ENCODE measurements at regions not wholly inside any gene's neighbourhood (a gene's known extent, or its start where the extent isn't known, plus 50 kb on each side); places are given as distances from the start of the nearest gene placed in this dataset.

- DNase-seq, result no peak
- Mint-ChIP-seq H3K27me3 (ENCODE audit: low read depth, poor library complexity) (no peaks in the 10 kb centered on the region), H3K36me3 (ENCODE audit: low read depth) (no peaks in the 10 kb centered on the region), H3K4me1 (peaks cover 13% of the 10 kb centered on the region), H3K27ac (no peak overlapping the region), H3K4me3 (no peak overlapping the region), H3K9me3 (no peaks in the 10 kb centered on the region)
- no peak for TF ChIP-seq CTCF (IDR thresholded peaks at IDR 0.05)
Observed at GRCh38 chr1:98460136-98460535, 201.4 kb upstream of the SNX7 start.

- no peak for DNase-seq
- Mint-ChIP-seq H3K36me3 (ENCODE audit: low read depth) (no peaks in the 10 kb centered on the region), H3K4me1 (peaks cover 13% of the 10 kb centered on the region), H3K4me3 (no peak overlapping the region), H3K9me3 (no peaks in the 10 kb centered on the region), H3K27me3 (ENCODE audit: low read depth, poor library complexity) (no peaks in the 10 kb centered on the region), H3K27ac (no peak overlapping the region)
- no peak for TF ChIP-seq CTCF (IDR thresholded peaks at IDR 0.05)
Observed at GRCh38 chr1:98459486-98459870, 202.0 kb upstream of the SNX7 start.

- Mint-ChIP-seq H3K27ac (no peak overlapping the region), H3K4me1 (peaks cover 13% of the 10 kb centered on the region), H3K4me3 (no peak overlapping the region), H3K9me3 (no peaks in the 10 kb centered on the region), H3K36me3 (ENCODE audit: low read depth) (no peaks in the 10 kb centered on the region), H3K27me3 (ENCODE audit: low read depth, poor library complexity) (no peaks in the 10 kb centered on the region)
- peak; percentile 1 for DNase-seq
- TF ChIP-seq CTCF (IDR thresholded peaks at IDR 0.05), result no peak
Observed at GRCh38 chr1:98458511-98459485, 202.7 kb upstream of the SNX7 start.

GRCh38 chr1:98457248-98457647, 204.3 kb upstream of the SNX7 start:
- no peak for TF ChIP-seq CTCF (IDR thresholded peaks at IDR 0.05)
- no peaks in the 10 kb centered on the region for H3K36me3 Mint-ChIP-seq (ENCODE audit: low read depth)
- H3K9me3 Mint-ChIP-seq, result no peaks in the 10 kb centered on the region
- H3K27ac Mint-ChIP-seq, result no peak overlapping the region
- no peak for DNase-seq
- H3K4me3 Mint-ChIP-seq, result no peak overlapping the region
- peaks cover 13% of the 10 kb centered on the region for H3K4me1 Mint-ChIP-seq
- no peaks in the 10 kb centered on the region for H3K27me3 Mint-ChIP-seq (ENCODE audit: low read depth, poor library complexity)

- no peak overlapping the region for H3K27ac Mint-ChIP-seq
- H3K36me3 Mint-ChIP-seq (ENCODE audit: low read depth), result no peaks in the 10 kb centered on the region
- no peak for TF ChIP-seq CTCF (IDR thresholded peaks at IDR 0.05)
- H3K27me3 Mint-ChIP-seq (ENCODE audit: low read depth, poor library complexity), result peaks cover 4% of the 10 kb centered on the region
- H3K4me1 Mint-ChIP-seq, result peaks cover 8% of the 10 kb centered on the region
- H3K4me3 Mint-ChIP-seq, result no peak overlapping the region
- H3K9me3 Mint-ChIP-seq, result no peaks in the 10 kb centered on the region
- DNase-seq, result no peak
Observed at GRCh38 chr1:98454666-98455065, 206.9 kb upstream of the SNX7 start.

GRCh38 chr1:98453066-98453465, 208.5 kb upstream of the SNX7 start:
- TF ChIP-seq CTCF (IDR thresholded peaks at IDR 0.05), result no peak
- H3K9me3 Mint-ChIP-seq, result no peaks in the 10 kb centered on the region
- peaks cover 1% of the 10 kb centered on the region for H3K4me1 Mint-ChIP-seq
- H3K27me3 Mint-ChIP-seq (ENCODE audit: low read depth, poor library complexity), result peaks cover 4% of the 10 kb centered on the region
- H3K27ac Mint-ChIP-seq, result no peak overlapping the region
- DNase-seq, result no peak
- no peak overlapping the region for H3K4me3 Mint-ChIP-seq
- no peaks in the 10 kb centered on the region for H3K36me3 Mint-ChIP-seq (ENCODE audit: low read depth)
